ENCODE measurements at regions not wholly inside any gene's neighbourhood (a gene's known extent, or its start where the extent isn't known, plus 50 kb on each side); places are given as distances from the start of the nearest gene placed in this dataset.

GRCh38 chr3:102736975-102737304 lies 302.1 kb downstream of the ZPLD1 start:
- no peak for TF ChIP-seq CTCF (IDR thresholded peaks at IDR 0.05; ENCODE audit: low read depth, low read length)
- no peak for TF ChIP-seq MYC (IDR thresholded peaks at IDR 0.05; ENCODE audit: low read depth, low read length)
- TF ChIP-seq POLR2A (IDR thresholded peaks at IDR 0.05; ENCODE audit: extremely low read depth, insufficient read length) = no peak
- no peak for TF ChIP-seq MAX (IDR thresholded peaks at IDR 0.05; ENCODE audit: low read depth, low read length)

Data from NB4 (cell line).